ENCODE measurements at regions not wholly inside any gene's neighbourhood (a gene's known extent, or its start where the extent isn't known, plus 50 kb on each side); places are given as distances from the start of the nearest gene placed in this dataset.

GRCh38 chr17:13338421-13338820, 263.3 kb downstream of the HS3ST3A1 start:
- no peak overlapping the region for H3K4me3 ChIP-seq (ENCODE audit: low read depth, low read length)
- no peak for DNase-seq (ENCODE audit: low read depth)
- TF ChIP-seq CTCF (IDR thresholded peaks at IDR 0.05; ENCODE audit: insufficient read depth, low read length), result no peak

- H3K4me3 ChIP-seq (ENCODE audit: low read depth, low read length), result peak overlapping the region; percentile 47
- TF ChIP-seq CTCF (IDR thresholded peaks at IDR 0.05; ENCODE audit: insufficient read depth, low read length), result peak; percentile 86
- DNase-seq (ENCODE audit: low read depth), result peak; percentile 85
Measured at GRCh38 chr17:13337864-13338371, 263.8 kb downstream of the HS3ST3A1 start.

DNA sequence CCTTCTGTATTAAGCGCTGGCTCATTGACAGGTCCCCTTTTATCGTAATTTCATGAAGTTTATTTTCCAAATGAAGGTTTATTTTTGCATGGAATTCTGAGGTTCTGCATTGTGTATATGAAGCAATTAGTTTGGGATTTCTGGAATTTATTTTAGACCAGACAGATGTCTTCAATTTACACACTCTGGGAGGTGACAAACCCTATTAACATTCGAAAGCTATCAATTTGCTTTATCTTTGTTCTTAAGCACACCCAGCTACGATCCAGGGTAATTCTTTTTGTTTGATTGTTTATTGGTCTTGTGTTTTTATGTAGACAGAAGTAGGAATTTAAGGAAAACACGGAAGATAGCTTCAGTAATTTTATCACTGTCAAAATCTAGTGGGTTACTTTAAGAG, 264.6 kb downstream of the HS3ST3A1 start:
- no peak for TF ChIP-seq CTCF (IDR thresholded peaks at IDR 0.05; ENCODE audit: insufficient read depth, low read length)
- DNase-seq (ENCODE audit: low read depth), result no peak
- H3K4me3 ChIP-seq (ENCODE audit: low read depth, low read length), result no peak overlapping the region

GRCh38 chr17:13334374-13334773, 267.4 kb downstream of the HS3ST3A1 start:
- DNase-seq (ENCODE audit: low read depth), result no peak
- TF ChIP-seq CTCF (IDR thresholded peaks at IDR 0.05; ENCODE audit: insufficient read depth, low read length), result no peak
- no peak overlapping the region for H3K4me3 ChIP-seq (ENCODE audit: low read depth, low read length)

GRCh38 chr17:13333661-13334060, 268.1 kb downstream of the HS3ST3A1 start:
- TF ChIP-seq CTCF (IDR thresholded peaks at IDR 0.05; ENCODE audit: insufficient read depth, low read length), result no peak
- no peak for DNase-seq (ENCODE audit: low read depth)

GRCh38 chr17:13332207-13332606, 269.5 kb downstream of the HS3ST3A1 start:
- no peak overlapping the region for H3K4me3 ChIP-seq (ENCODE audit: low read depth, low read length)
- no peak for TF ChIP-seq CTCF (IDR thresholded peaks at IDR 0.05; ENCODE audit: insufficient read depth, low read length)
- DNase-seq (ENCODE audit: low read depth), result no peak

More at GRCh38 chr17:13333661-13334060, 268.1 kb downstream of the HS3ST3A1 start:
- no peak overlapping the region for H3K4me3 ChIP-seq (ENCODE audit: low read depth, low read length)

GRCh38 chr17:13329421-13329820, 272.3 kb downstream of the HS3ST3A1 start:
- H3K4me3 ChIP-seq (ENCODE audit: low read depth, low read length), result no peak overlapping the region
- no peak for TF ChIP-seq CTCF (IDR thresholded peaks at IDR 0.05; ENCODE audit: insufficient read depth, low read length)

More at GRCh38 chr17:13329421-13329820, 272.3 kb downstream of the HS3ST3A1 start:
- DNase-seq (ENCODE audit: low read depth), result no peak
